ENCODE measurements at regions not wholly inside any gene's neighbourhood (a gene's known extent, or its start where the extent isn't known, plus 50 kb on each side); places are given as distances from the start of the nearest gene placed in this dataset.

DNA sequence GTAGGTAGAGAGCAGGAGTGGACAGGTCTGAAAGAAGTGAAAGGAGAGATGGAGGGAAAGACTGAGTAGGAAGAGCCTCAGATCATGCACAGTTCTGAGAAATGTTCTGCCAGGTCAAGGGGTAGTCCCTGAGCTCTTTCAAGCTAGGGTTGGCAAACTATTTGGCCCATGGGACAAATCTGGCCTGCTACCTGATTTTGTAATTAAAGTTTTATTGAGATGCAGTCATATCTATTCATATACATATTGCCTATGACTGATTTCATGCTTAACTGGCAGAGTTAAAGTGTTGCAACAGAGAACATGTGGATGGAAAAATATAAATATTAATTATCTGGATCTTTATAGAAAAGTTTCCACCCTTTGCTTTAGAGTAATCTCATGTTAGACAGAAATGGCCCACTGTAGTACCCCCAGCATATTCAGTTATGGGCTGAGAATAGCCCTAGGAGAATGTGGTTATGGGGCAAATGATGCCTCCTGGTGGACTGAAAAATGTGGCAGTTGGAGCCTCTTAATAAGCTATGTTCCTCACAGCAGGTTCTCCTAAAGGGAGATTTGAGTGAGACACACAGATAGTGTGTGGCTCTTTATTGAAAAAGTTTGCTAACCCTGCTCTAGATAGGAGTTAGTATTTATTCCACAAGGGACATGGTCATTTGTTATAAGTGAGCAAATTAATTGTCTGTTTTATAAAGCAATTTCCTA lies 476.9 kb downstream of the LRIG3 start:
- TF ChIP-seq, protein P1, sequence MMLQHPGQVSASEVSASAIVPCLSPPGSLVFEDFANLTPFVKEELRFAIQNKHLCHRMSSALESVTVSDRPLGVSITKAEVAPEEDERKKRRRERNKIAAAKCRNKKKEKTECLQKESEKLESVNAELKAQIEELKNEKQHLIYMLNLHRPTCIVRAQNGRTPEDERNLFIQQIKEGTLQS (IDR thresholded peaks at IDR 0.05), result no peak
- no peak for TF ChIP-seq SIN3A (IDR thresholded peaks at IDR 0.05; ENCODE audit: low read depth)
- TF ChIP-seq CBX3 (IDR thresholded peaks at IDR 0.05; ENCODE audit: low read depth), result no peak
- TF ChIP-seq SP1 (IDR thresholded peaks at IDR 0.05; ENCODE audit: low read depth), result no peak
- TF ChIP-seq ZFX (IDR thresholded peaks at IDR 0.05), result no peak
- TF ChIP-seq RAD21 (IDR thresholded peaks at IDR 0.05; ENCODE audit: low read depth), result peak; percentile 78
- peak; percentile 61 to 72 (median 72); a peak in 5 of 6 replicates for TF ChIP-seq CTCF (IDR thresholded peaks at IDR 0.05 in 2 of 3, conservative IDR thresholded peaks at IDR 0.05 in 1 of 3; ENCODE audit: borderline replicate concordance in 1 of 3, insufficient read depth in 1 of 3, low read depth in 2 of 3, low read length in 2 of 3)
- no peak for TF ChIP-seq EGR1 (IDR thresholded peaks at IDR 0.05; ENCODE audit: low read depth)
- no peak for TF ChIP-seq TCF7L2 (IDR thresholded peaks at IDR 0.05; ENCODE audit: borderline replicate concordance, extremely low read depth, insufficient read depth, insufficient read length)
- DNase-seq (ENCODE audit: low read depth, low spot score), result peak; percentile 40
- H3K27ac ChIP-seq (ENCODE audit: low read depth, low read length), result no peak overlapping the region
- ChIA-PET RAD21 (ENCODE audit: low non-redundant PET in 1 of 2, low total read pairs in 2 of 2, uncharacterized antibody in 2 of 2, unreplicated experiment in 2 of 2) (no interaction called here), POLR2A (interaction anchor here (1.0 kb wide), 1 partner anchor 97 kb away, joined by 4 read pairs; no protein-coding TSS in a partner anchor), CTCF (interaction anchor here (1.0 to 2.7 kb wide), 10 partner anchors 8 to 460 kb away, joined by 3 to 23 read pairs (median 6); no protein-coding TSS in a partner anchor)
- H2AFZ ChIP-seq (ENCODE audit: low read depth, low read length, poor library complexity, severe bottlenecking), result no peak overlapping the region
- H3K79me2 ChIP-seq (ENCODE audit: insufficient read depth, low read length), result no peaks in the 10 kb centered on the region
- H3K4me3 ChIP-seq (replicated peaks in 1 of 2; ENCODE audit: low read depth in 1 of 2, low read length in 2 of 2), result no peak overlapping the region
- BruUV-seq (replicated peaks), result no TSS peak
- ATAC-seq, result peak; percentile 84
- no peaks in the 10 kb centered on the region for H3K9me3 ChIP-seq (ENCODE audit: control insufficient read depth in 1 of 2, insufficient read depth in 1 of 2, low read depth in 1 of 2, low read length in 2 of 2)
- H3K9ac ChIP-seq (ENCODE audit: low read length), result no peak overlapping the region
- H3K4me2 ChIP-seq (ENCODE audit: low read length), result no peak overlapping the region
- no peaks in the 10 kb centered on the region for H3K4me1 ChIP-seq (ENCODE audit: control insufficient read depth in 1 of 2, insufficient read depth in 2 of 2, low read length in 2 of 2)
- H3K27me3 ChIP-seq (ENCODE audit: insufficient read depth, low read length), result no peaks in the 10 kb centered on the region
- H3K36me3 ChIP-seq (ENCODE audit: control insufficient read depth in 1 of 2, insufficient read depth in 2 of 2, low read length in 2 of 2), result no peaks in the 10 kb centered on the region
- H4K20me1 ChIP-seq (ENCODE audit: insufficient read depth), result no peaks in the 10 kb centered on the region
- no peaks in the 10 kb centered on the region for H3K9me2 ChIP-seq (ENCODE audit: insufficient read depth)
- intact Hi-C loops (cut with micrococcal nuclease), result loop anchor here (1.0 kb wide), 2 partner anchors 97 to 460 kb away; no protein-coding TSS in a partner anchor
